HT1080 (cell line): ENCODE measurements at regions not wholly inside any gene's neighbourhood (a gene's known extent, or its start where the extent isn't known, plus 50 kb on each side); places are given as distances from the start of the nearest gene placed in this dataset.
"Not testable (repeated sequence)": the region's sequence is repeated elsewhere in the genome, so short reads cannot be mapped to it uniquely, and the experiment has no call there.

Experiments used
- DNase-seq: peaks from one replicate; pipeline ENCODE4 v3.0.0-alpha.2; 2015; ENCODE audit warnings: low read depth

- DNase-seq = no peak
Measured at GRCh38 chr5:10130881-10131280, 118.8 kb downstream of the ATPSCKMT start.

- no peak for DNase-seq
Measured at GRCh38 chr5:10126900-10127299, 122.8 kb downstream of the ATPSCKMT start.

- no peak for DNase-seq
Measured at GRCh38 chr5:10125116-10125515, 124.6 kb downstream of the ATPSCKMT start.

- no peak for DNase-seq
Measured at GRCh38 chr5:10124287-10124686, 125.4 kb downstream of the ATPSCKMT start.

- no peak for DNase-seq
Measured at GRCh38 chr5:10123254-10123989, 126.3 kb downstream of the ATPSCKMT start.

- DNase-seq = no peak
Measured at GRCh38 chr5:10122076-10122726, 127.5 kb downstream of the ATPSCKMT start.

- DNase-seq = no peak
Measured at GRCh38 chr5:10120934-10121333, 128.8 kb downstream of the ATPSCKMT start.

GRCh38 chr5:10118150-10118549 lies 131.5 kb downstream of the ATPSCKMT start:
- DNase-seq = no peak

- no peak for DNase-seq
Measured at GRCh38 chr5:10116594-10116993, 133.1 kb downstream of the ATPSCKMT start.

GRCh38 chr5:10115669-10116068 lies 134.0 kb downstream of the ATPSCKMT start:
- no peak for DNase-seq

GRCh38 chr5:10111571-10111970 lies 138.1 kb downstream of the ATPSCKMT start:
- DNase-seq = peak; percentile 71

GRCh38 chr5:10110228-10110627 lies 139.5 kb downstream of the ATPSCKMT start:
- no peak for DNase-seq

GRCh38 chr5:10109299-10109698 lies 140.4 kb downstream of the ATPSCKMT start:
- no peak for DNase-seq

- no peak for DNase-seq
Measured at GRCh38 chr5:10106806-10107205, 142.9 kb downstream of the ATPSCKMT start.

GRCh38 chr5:10106285-10106684 lies 143.4 kb downstream of the ATPSCKMT start:
- no peak for DNase-seq

GRCh38 chr5:10102706-10103497 lies 146.8 kb downstream of the ATPSCKMT start:
- DNase-seq = no peak

GRCh38 chr5:10102235-10102634 lies 147.5 kb downstream of the ATPSCKMT start:
- DNase-seq = not testable (repeated sequence)

GRCh38 chr5:10099548-10099947 lies 150.1 kb downstream of the ATPSCKMT start:
- no peak for DNase-seq

GRCh38 chr5:10091701-10092100 lies 158.0 kb downstream of the ATPSCKMT start:
- peak; percentile 32 for DNase-seq

GRCh38 chr5:10090074-10090473 lies 159.6 kb downstream of the ATPSCKMT start:
- DNase-seq = no peak

- DNase-seq = no peak
Measured at GRCh38 chr5:10085185-10085584, 164.5 kb downstream of the ATPSCKMT start.

GRCh38 chr5:10081584-10081983 lies 168.1 kb downstream of the ATPSCKMT start:
- no peak for DNase-seq
